PC-9 (cell line): ENCODE measurements at regions not wholly inside any gene's neighbourhood (a gene's known extent, or its start where the extent isn't known, plus 50 kb on each side); places are given as distances from the start of the nearest gene placed in this dataset.

Experiments used
- BruUV-seq: library from RNA; stranded (reverse); fragments of 400-500 nt; replicated peaks from 2 replicates; lab custom pipeline; 2021; lab: Mats Ljungman, UMichigan
- CTCF ChIA-PET: fragments of 300-600 bp; sonication (Branson Sonifier 250); formaldehyde crosslinking; loops from one replicate; lab custom pipeline; 2022; ENCODE audit warnings: antibody characterized with exemption; lab: Charles Lee
- POLR2A ChIA-PET: fragments of 300-600 bp; sonication (Branson Sonifier 250); formaldehyde crosslinking; loops from one replicate; lab custom pipeline; 2022; ENCODE audit warnings: antibody characterized with exemption; ENCODE audit not compliant: unreplicated experiment; lab: Charles Lee
- DNase-seq, 2 experiments: peaks; one replicate each; pipeline versions ENCODE4 v3.0.0 to v3.0.0-alpha.2; 2015 to 2022; ENCODE audit warnings: mixed read lengths in 1 of 2
- H2AFZ ChIP-seq: fragments of 200-600 bp; sonication (generic); 2 replicates; pipeline ENCODE4 v1.8.1; 2017; ENCODE audit warnings: antibody characterized with exemption
- H3F3A ChIP-seq: fragments of 200-600 bp; sonication (generic); 2 replicates; pipeline ENCODE4 v1.8.1; 2017; ENCODE audit warnings: antibody characterized with exemption, mild to moderate bottlenecking, low read depth; ENCODE audit not compliant: insufficient read depth
- H3K27ac ChIP-seq: fragments of 200-600 bp; sonication (generic); 2 replicates; pipeline ENCODE4 v1.6.1; 2016; ENCODE audit warnings: mixed run types
- H3K27me3 ChIP-seq: fragments of 200-600 bp; sonication (generic); 2 replicates; pipeline ENCODE4 v1.6.1; 2016; ENCODE audit warnings: low read depth, mixed run types; ENCODE audit not compliant: insufficient read depth
- H3K36me3 ChIP-seq: fragments of 200-600 bp; sonication (generic); 2 replicates; pipeline ENCODE4 v1.6.1; 2016; ENCODE audit warnings: low read depth, mixed run types
- H3K4me1 ChIP-seq: fragments of 200-600 bp; sonication (generic); replicated peaks from 2 replicates; pipeline ENCODE4 v1.6.1; 2016; ENCODE audit warnings: mixed run types; ENCODE audit not compliant: insufficient read depth
- H3K4me2 ChIP-seq: fragments of 200-600 bp; sonication (generic); 2 replicates; pipeline ENCODE4 v1.6.1; 2017; ENCODE audit warnings: mixed run types
- H3K4me3 ChIP-seq: fragments of 200-600 bp; sonication (generic); 2 replicates; pipeline ENCODE4 v1.6.1; 2016; ENCODE audit warnings: mixed run types
- H3K79me2 ChIP-seq: fragments of 200-600 bp; sonication (generic); 2 replicates; pipeline ENCODE4 v1.6.1; 2017; ENCODE audit warnings: low read depth, mixed run types
- H3K9me2 ChIP-seq: fragments of 200-600 bp; sonication (generic); 2 replicates; pipeline ENCODE4 v1.8.1; 2017; ENCODE audit warnings: mild to moderate bottlenecking; ENCODE audit not compliant: insufficient read depth
- H3K9me3 ChIP-seq: fragments of 200-600 bp; sonication (generic); 2 replicates; pipeline ENCODE4 v1.8.1; 2016; ENCODE audit warnings: low read depth; ENCODE audit not compliant: insufficient read depth
- H4K20me1 ChIP-seq: fragments of 200-600 bp; sonication (generic); 2 replicates; pipeline ENCODE4 v1.8.1; 2017; ENCODE audit not compliant: insufficient read depth
- EZH2 ChIP-seq: fragments of 200-600 bp; sonication (generic); IDR thresholded peaks from 2 replicates; pipeline ENCODE4 v1.8.0; 2017; ENCODE audit warnings: antibody characterized with exemption, low read depth
- intact Hi-C: fragments of 100-400 bp; cut with micrococcal nuclease; formaldehyde crosslinking; loops from one replicate; pipeline ENCODE4 v1.10.0; 2022; ENCODE audit not compliant: unreplicated experiment
- TF ChIP-seq, protein P1 (sequence below): fragments of 200-600 bp; sonication (generic); conservative IDR thresholded peaks from 2 replicates; pipeline ENCODE4 v1.6.1; 2017; ENCODE audit warnings: mixed run types, antibody characterized with exemption, mild to moderate bottlenecking, moderate library complexity

DNA sequence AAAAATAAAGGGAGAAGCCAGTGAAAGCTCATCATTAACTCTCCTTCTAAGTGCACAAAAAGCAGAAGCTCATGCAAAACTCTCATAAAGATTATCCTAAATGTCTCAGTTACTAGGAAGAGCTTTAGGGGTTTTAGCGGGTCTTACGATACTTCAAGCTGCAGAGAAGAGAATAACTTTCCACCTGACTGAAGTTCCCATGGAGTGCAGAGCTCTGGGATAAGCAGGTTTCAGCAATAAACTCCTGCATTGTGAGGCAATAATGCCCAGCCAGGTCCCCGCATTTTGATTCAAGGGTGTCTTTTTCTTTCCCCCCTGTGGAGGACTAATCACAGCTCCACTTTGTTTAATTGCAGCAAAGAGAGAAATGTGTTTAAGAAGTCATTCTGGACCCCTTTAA is 241.9 kb upstream of the SP8 start:
- ChIA-PET POLR2A (no interaction called here), CTCF (no interaction called here)
- H3F3A ChIP-seq = no peaks in the 10 kb centered on the region
- no peak overlapping the region for H2AFZ ChIP-seq
- H4K20me1 ChIP-seq = no peaks in the 10 kb centered on the region
- no peak overlapping the region for H3K4me3 ChIP-seq
- peaks cover 11% of the 10 kb centered on the region; the same call in 1 of the 2 replicates for H3K9me3 ChIP-seq
- intact Hi-C loops = no loop called here
- no peak for DNase-seq
- no peak overlapping the region for H3K27ac ChIP-seq
- BruUV-seq = no TSS peak
- no peaks in the 10 kb centered on the region for H3K36me3 ChIP-seq
- no peak for TF ChIP-seq EZH2
- TF ChIP-seq, protein P1, sequence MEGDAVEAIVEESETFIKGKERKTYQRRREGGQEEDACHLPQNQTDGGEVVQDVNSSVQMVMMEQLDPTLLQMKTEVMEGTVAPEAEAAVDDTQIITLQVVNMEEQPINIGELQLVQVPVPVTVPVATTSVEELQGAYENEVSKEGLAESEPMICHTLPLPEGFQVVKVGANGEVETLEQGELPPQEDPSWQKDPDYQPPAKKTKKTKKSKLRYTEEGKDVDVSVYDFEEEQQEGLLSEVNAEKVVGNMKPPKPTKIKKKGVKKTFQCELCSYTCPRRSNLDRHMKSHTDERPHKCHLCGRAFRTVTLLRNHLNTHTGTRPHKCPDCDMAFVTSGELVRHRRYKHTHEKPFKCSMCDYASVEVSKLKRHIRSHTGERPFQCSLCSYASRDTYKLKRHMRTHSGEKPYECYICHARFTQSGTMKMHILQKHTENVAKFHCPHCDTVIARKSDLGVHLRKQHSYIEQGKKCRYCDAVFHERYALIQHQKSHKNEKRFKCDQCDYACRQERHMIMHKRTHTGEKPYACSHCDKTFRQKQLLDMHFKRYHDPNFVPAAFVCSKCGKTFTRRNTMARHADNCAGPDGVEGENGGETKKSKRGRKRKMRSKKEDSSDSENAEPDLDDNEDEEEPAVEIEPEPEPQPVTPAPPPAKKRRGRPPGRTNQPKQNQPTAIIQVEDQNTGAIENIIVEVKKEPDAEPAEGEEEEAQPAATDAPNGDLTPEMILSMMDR = no peak
- H3K27me3 ChIP-seq = no peaks in the 10 kb centered on the region
- H3K4me1 ChIP-seq = no peaks in the 10 kb centered on the region
- no peaks in the 10 kb centered on the region for H3K79me2 ChIP-seq
- no peak overlapping the region for H3K4me2 ChIP-seq
- no peaks in the 10 kb centered on the region for H3K9me2 ChIP-seq

DNA sequence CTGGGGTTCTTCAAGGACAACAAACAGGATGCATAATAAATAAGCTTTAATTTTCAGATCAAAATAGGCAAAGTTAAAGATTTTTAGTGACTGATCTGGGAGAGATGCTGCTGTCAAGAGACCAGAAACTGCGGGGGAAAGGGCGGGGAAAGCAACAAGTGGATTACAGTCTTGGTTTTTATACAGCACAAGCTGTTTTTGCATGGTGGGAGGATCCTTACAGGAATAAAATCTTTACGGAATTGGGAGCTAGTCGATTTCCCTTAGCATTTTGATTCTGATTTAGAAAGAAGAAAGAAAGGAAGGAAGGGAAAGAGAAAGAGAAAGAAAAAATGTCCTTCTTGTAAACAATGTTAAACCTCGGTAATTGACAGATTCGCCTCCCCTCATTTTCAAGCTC is 242.3 kb upstream of the SP8 start:
- no peak overlapping the region for H3K4me3 ChIP-seq
- intact Hi-C loops = no loop called here
- H3K79me2 ChIP-seq = no peaks in the 10 kb centered on the region
- ChIA-PET CTCF (no interaction called here), POLR2A (no interaction called here)
- no TSS peak for BruUV-seq
- H3K27me3 ChIP-seq = no peaks in the 10 kb centered on the region
- no peaks in the 10 kb centered on the region for H3K4me1 ChIP-seq
- peaks cover 11% of the 10 kb centered on the region; the same call in 1 of the 2 replicates for H3K9me3 ChIP-seq
- no peaks in the 10 kb centered on the region for H4K20me1 ChIP-seq
- H2AFZ ChIP-seq = no peak overlapping the region
- no peaks in the 10 kb centered on the region for H3K9me2 ChIP-seq
- no peak for TF ChIP-seq EZH2
- TF ChIP-seq, protein P1 = no peak
- no peak for DNase-seq
- H3K36me3 ChIP-seq = no peaks in the 10 kb centered on the region
- H3K27ac ChIP-seq = no peak overlapping the region
- no peaks in the 10 kb centered on the region for H3F3A ChIP-seq
- no peak overlapping the region for H3K4me2 ChIP-seq

DNA sequence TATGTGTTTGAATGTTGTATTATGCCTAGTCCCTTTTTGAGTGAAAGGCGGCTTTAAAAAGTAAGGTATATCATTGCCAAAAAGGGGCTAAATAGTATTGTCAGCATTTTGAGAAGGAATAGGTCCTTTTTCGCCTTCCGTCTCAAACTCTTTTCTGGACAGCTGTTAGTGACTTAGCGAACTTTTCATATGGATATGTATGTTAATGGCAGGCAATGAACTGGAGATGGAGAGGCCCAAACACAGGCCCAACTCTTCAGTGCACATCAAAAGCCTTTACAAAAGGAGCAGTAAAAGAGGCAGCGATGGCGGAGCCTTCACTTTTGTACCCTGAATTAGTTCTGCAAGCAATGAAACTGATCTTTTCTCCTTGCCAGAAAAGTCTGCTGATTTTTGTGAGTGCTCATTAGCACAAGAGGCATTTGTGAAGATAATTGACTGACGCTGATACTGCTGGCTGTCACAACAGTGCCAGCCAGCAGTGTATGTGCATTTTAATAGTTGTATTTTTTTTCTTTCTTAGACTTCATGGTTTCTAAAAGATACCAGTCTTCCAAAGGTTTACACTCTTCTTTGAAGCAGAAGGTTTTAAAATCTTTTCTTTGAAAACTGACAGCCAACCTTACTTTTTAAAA is 243.7 kb upstream of the SP8 start:
- no TSS peak for BruUV-seq
- Histone ChIP-seq H2AFZ (no peak overlapping the region), H3K79me2 (no peaks in the 10 kb centered on the region), H3K4me3 (no peak overlapping the region), H4K20me1 (no peaks in the 10 kb centered on the region), H3K36me3 (no peaks in the 10 kb centered on the region), H3K27me3 (no peaks in the 10 kb centered on the region), H3K4me1 (no peaks in the 10 kb centered on the region), H3K9me2 (no peaks in the 10 kb centered on the region), H3K4me2 (no peak overlapping the region), H3K9me3 (peaks cover 5% of the 10 kb centered on the region; the same call in 1 of the 2 replicates), H3F3A (no peaks in the 10 kb centered on the region), H3K27ac (no peak overlapping the region)
- TF ChIP-seq EZH2 = no peak
- TF ChIP-seq, protein P1 = no peak
- intact Hi-C loops = no loop called here
- DNase-seq = no peak
- CTCF ChIA-PET = no interaction called here
- POLR2A ChIA-PET = no interaction called here
